Stimulated activated CD4-positive, alpha-beta T cell treated with anti-CD3 and anti-CD28 coated beads, TNF-alpha, amount 100 ng/mL, for 24 hours (primary cell): ENCODE measurements at regions not wholly inside any gene's neighbourhood (a gene's known extent, or its start where the extent isn't known, plus 50 kb on each side); places are given as distances from the start of the nearest gene placed in this dataset.

ENCODE experiments used
- DNase-seq, 3 experiments: peaks; one replicate each; pipeline ENCODE4 v3.0.0-alpha.2; 2020; ENCODE audit warnings: low read depth in 3 of 3

- DNase-seq, result no peak
Observed at GRCh38 chr17:14762736-14763479, 462.0 kb downstream of the HS3ST3B1 start.

- DNase-seq, result no peak
Observed at GRCh38 chr17:14760719-14761411, 460.0 kb downstream of the HS3ST3B1 start.

- DNase-seq, result no peak
Observed at GRCh38 chr17:14760212-14760611, 459.3 kb downstream of the HS3ST3B1 start.

- no peak for DNase-seq
Observed at GRCh38 chr17:14759325-14759724, 458.4 kb downstream of the HS3ST3B1 start.

GRCh38 chr17:14756479-14756878 lies 455.6 kb downstream of the HS3ST3B1 start:
- no peak for DNase-seq

- no peak for DNase-seq
Observed at GRCh38 chr17:14755002-14755401, 454.1 kb downstream of the HS3ST3B1 start.

- no peak for DNase-seq
Observed at GRCh38 chr17:14753383-14753782, 452.5 kb downstream of the HS3ST3B1 start.

- DNase-seq, result no peak
Observed at GRCh38 chr17:14752011-14752410, 451.1 kb downstream of the HS3ST3B1 start.

GRCh38 chr17:14750866-14751265 lies 450.0 kb downstream of the HS3ST3B1 start:
- DNase-seq, result no peak

GRCh38 chr17:14749269-14749668 lies 448.4 kb downstream of the HS3ST3B1 start:
- DNase-seq, result no peak

GRCh38 chr17:14748036-14748710 lies 447.3 kb downstream of the HS3ST3B1 start:
- DNase-seq, result peak in 1 of 3 experiments; percentile 1

GRCh38 chr17:14747603-14747950 lies 446.7 kb downstream of the HS3ST3B1 start:
- no peak for DNase-seq

- DNase-seq, result no peak
Observed at GRCh38 chr17:14746822-14747602, 446.1 kb downstream of the HS3ST3B1 start.

- no peak for DNase-seq
Observed at GRCh38 chr17:14745541-14745940, 444.7 kb downstream of the HS3ST3B1 start.

- DNase-seq, result no peak
Observed at GRCh38 chr17:14744761-14745473, 444.0 kb downstream of the HS3ST3B1 start.

- no peak for DNase-seq
Observed at GRCh38 chr17:14741491-14741890, 440.6 kb downstream of the HS3ST3B1 start.

- DNase-seq, result no peak
Observed at GRCh38 chr17:14739656-14740431, 439.0 kb downstream of the HS3ST3B1 start.

GRCh38 chr17:14738652-14738988 lies 437.7 kb downstream of the HS3ST3B1 start:
- DNase-seq, result no peak

- no peak for DNase-seq
Observed at GRCh38 chr17:14737984-14738651, 437.2 kb downstream of the HS3ST3B1 start.

GRCh38 chr17:14736631-14737030 lies 435.8 kb downstream of the HS3ST3B1 start:
- no peak for DNase-seq
